DOHH2 (cell line): ENCODE measurements at regions not wholly inside any gene's neighbourhood (a gene's known extent, or its start where the extent isn't known, plus 50 kb on each side); places are given as distances from the start of the nearest gene placed in this dataset.

ENCODE experiments used
- H3F3A ChIP-seq: fragments of 200-600 bp; sonication (generic), shearing (Covaris generic); 2 replicates; pipeline ENCODE4 v1.6.0; 2016; ENCODE audit warnings: antibody characterized with exemption, mild to moderate bottlenecking; ENCODE audit not compliant: control insufficient read depth, insufficient read depth
- H3K27ac ChIP-seq: fragments of 200-600 bp; sonication (generic); 2 replicates; pipeline ENCODE4 v1.5.1; 2014; ENCODE audit warnings: low read depth, mild to moderate bottlenecking, low read length, moderate library complexity
- H3K27me3 ChIP-seq: fragments of 200-600 bp; sonication (generic); 2 replicates; pipeline ENCODE4 v1.6.1; 2014; ENCODE audit warnings: mild to moderate bottlenecking, low read length, mixed read lengths; ENCODE audit not compliant: control insufficient read depth
- H3K36me3 ChIP-seq: fragments of 200-600 bp; sonication (generic); 2 replicates; pipeline ENCODE4 v1.6.1; 2014; ENCODE audit warnings: mild to moderate bottlenecking, low read length, moderate library complexity, mixed read lengths; ENCODE audit not compliant: control insufficient read depth
- H3K4me1 ChIP-seq: fragments of 200-600 bp; sonication (generic); 2 replicates; pipeline ENCODE4 v1.6.1; 2014; ENCODE audit warnings: mild to moderate bottlenecking, low read length, mixed read lengths; ENCODE audit not compliant: control insufficient read depth
- H3K4me2 ChIP-seq: fragments of 200-600 bp; sonication (generic); 2 replicates; pipeline ENCODE4 v1.6.0; 2014; ENCODE audit warnings: mild to moderate bottlenecking, low read length, moderate library complexity
- H3K4me3 ChIP-seq: fragments of 200-600 bp; sonication (generic); 2 replicates; pipeline ENCODE4 v1.5.1; 2014; ENCODE audit warnings: mild to moderate bottlenecking, low read length, mixed read lengths
- H3K79me2 ChIP-seq: fragments of 200-600 bp; sonication (generic); 2 replicates; pipeline ENCODE4 v1.6.1; 2014; ENCODE audit warnings: mild to moderate bottlenecking, low read length, mixed read lengths; ENCODE audit not compliant: control insufficient read depth
- H3K9me2 ChIP-seq: fragments of 200-600 bp; sonication (generic); replicated peaks from 2 replicates; pipeline ENCODE4 v1.6.1; 2014; ENCODE audit warnings: mild to moderate bottlenecking, low read length, mixed read lengths; ENCODE audit not compliant: control insufficient read depth
- H3K9me3 ChIP-seq: fragments of 200-600 bp; sonication (generic); 2 replicates; pipeline ENCODE4 v1.6.1; 2014; ENCODE audit warnings: antibody characterized with exemption, low read length, mixed read lengths; ENCODE audit not compliant: control insufficient read depth, insufficient read depth
- H4K20me1 ChIP-seq: fragments of 200-600 bp; sonication (generic); 2 replicates; pipeline ENCODE4 v1.6.0; 2014; ENCODE audit warnings: low read depth, mild to moderate bottlenecking, antibody characterized with exemption, low read length, moderate library complexity; ENCODE audit not compliant: control insufficient read depth, insufficient read depth
- EZH2phosphoT487 ChIP-seq: fragments of 200-600 bp; sonication (generic); IDR thresholded peaks from 2 replicates; pipeline ENCODE4 v1.6.1; 2017; ENCODE audit warnings: borderline replicate concordance, mild to moderate bottlenecking, antibody characterized with exemption, low read length, moderate library complexity, mixed read lengths
- TF ChIP-seq, protein P1 (sequence below): fragments of 200-600 bp; sonication (generic); IDR thresholded peaks from one replicate; pipeline ENCODE4 v1.5.1; 2014; ENCODE audit warnings: antibody characterized with exemption, mild to moderate bottlenecking, low read depth, low read length; ENCODE audit not compliant: poor library complexity, severe bottlenecking

DNA sequence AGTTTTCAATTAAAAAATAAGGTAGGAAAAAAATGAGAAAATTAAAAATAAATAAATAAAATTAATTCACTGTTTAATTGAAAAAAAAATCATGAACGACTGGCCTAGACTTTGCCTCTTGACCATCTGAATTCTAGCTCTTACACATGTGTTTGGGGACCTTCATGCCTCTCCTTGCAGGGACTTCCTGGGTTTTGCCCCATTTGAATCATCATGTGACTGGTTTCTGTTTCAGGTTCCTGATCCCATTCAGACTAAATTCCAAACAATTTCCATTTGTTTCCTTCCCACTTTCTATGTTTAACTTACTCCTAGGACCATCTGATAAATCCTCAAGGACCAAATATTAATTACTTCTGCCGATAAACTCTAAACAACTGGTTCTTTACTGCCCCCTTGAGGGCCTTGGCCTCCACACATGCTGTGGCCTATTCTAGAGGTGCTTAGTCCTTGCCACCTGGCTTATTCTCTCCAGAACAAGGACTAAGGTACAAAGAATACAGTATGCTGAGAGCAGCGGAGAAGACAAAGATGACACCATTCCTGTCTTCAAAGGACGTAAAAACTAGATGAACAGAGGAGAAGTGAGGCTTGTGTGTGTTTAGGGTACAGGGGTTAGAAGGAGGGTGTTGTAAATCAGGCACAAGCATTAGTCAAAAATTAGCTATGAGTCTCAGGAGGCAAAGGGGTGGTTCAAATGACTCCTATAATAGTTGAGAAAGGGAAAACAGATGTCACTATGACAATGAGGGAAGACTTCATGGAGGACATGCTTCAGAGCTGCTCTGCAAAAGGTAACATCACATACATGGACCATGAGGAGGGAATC is 125.8 kb upstream of the AVPR1A start:
- H3K27ac ChIP-seq: no peak overlapping the region
- H3K36me3 ChIP-seq: no peaks in the 10 kb centered on the region
- H3K4me1 ChIP-seq: no peaks in the 10 kb centered on the region
- no peak overlapping the region for H3K4me2 ChIP-seq
- H3F3A ChIP-seq: no peaks in the 10 kb centered on the region
- H3K9me2 ChIP-seq: no peaks in the 10 kb centered on the region
- H3K27me3 ChIP-seq: no peaks in the 10 kb centered on the region
- no peaks in the 10 kb centered on the region for H4K20me1 ChIP-seq
- H3K4me3 ChIP-seq: 0 out of 2 replicates have a peak overlapping the region, but pooled peaks have one; percentile 11
- TF ChIP-seq, protein P1, sequence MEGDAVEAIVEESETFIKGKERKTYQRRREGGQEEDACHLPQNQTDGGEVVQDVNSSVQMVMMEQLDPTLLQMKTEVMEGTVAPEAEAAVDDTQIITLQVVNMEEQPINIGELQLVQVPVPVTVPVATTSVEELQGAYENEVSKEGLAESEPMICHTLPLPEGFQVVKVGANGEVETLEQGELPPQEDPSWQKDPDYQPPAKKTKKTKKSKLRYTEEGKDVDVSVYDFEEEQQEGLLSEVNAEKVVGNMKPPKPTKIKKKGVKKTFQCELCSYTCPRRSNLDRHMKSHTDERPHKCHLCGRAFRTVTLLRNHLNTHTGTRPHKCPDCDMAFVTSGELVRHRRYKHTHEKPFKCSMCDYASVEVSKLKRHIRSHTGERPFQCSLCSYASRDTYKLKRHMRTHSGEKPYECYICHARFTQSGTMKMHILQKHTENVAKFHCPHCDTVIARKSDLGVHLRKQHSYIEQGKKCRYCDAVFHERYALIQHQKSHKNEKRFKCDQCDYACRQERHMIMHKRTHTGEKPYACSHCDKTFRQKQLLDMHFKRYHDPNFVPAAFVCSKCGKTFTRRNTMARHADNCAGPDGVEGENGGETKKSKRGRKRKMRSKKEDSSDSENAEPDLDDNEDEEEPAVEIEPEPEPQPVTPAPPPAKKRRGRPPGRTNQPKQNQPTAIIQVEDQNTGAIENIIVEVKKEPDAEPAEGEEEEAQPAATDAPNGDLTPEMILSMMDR: peak; percentile 73
- TF ChIP-seq EZH2phosphoT487: no peak
- H3K79me2 ChIP-seq: no peaks in the 10 kb centered on the region
- H3K9me3 ChIP-seq: no peaks in the 10 kb centered on the region

DNA sequence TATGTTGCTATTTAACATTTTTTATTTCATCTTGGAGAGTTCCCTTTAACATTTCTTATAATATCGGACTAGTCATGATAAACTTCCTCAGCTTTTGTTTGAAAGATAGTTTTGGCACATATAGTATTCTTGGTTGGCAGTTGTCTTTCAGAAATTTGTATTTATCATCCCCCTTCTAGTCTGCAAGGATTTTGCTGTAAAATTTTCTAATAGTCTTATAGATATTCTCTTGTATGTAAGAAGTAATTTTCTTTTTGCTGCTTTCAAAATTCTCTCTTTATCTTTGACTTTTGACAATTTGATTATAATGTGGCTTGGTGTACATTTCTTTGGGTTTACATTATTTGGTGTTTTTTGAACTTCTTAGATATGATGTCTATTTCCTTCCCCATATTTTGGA is 116.0 kb upstream of the AVPR1A start:
- H4K20me1 ChIP-seq: no peaks in the 10 kb centered on the region
- no peaks in the 10 kb centered on the region for H3K27me3 ChIP-seq
- no peaks in the 10 kb centered on the region for H3F3A ChIP-seq
- no peaks in the 10 kb centered on the region for H3K9me3 ChIP-seq
- H3K4me3 ChIP-seq: no peak overlapping the region
- no peaks in the 10 kb centered on the region for H3K4me1 ChIP-seq
- no peak overlapping the region for H3K27ac ChIP-seq
- TF ChIP-seq, protein P1: no peak
- no peak for TF ChIP-seq EZH2phosphoT487
- no peaks in the 10 kb centered on the region for H3K79me2 ChIP-seq
- no peaks in the 10 kb centered on the region for H3K9me2 ChIP-seq
- no peak overlapping the region for H3K4me2 ChIP-seq
- H3K36me3 ChIP-seq: no peaks in the 10 kb centered on the region

DNA sequence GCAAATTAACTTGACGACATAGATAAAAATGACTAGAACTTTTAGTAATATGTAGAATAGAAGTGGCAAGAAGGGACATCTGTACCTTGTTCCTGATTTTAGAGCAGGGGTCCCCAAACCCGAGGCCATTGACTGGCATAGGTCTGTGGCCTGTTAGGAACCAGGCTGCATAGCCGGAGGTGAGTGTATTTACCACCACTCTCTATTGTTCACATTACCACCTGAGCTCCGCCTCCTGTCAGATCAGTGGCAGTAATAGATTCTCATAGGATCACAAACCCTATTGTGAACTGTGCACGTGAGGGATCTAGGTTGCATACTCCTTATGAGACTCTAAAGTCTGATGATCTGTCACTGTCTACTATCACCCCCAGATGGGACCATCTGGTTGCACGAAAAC is 113.6 kb upstream of the AVPR1A start:
- Histone ChIP-seq H3F3A (no peaks in the 10 kb centered on the region), H3K36me3 (no peaks in the 10 kb centered on the region), H3K9me2 (no peaks in the 10 kb centered on the region), H3K79me2 (no peaks in the 10 kb centered on the region), H3K9me3 (no peaks in the 10 kb centered on the region), H3K4me2 (no peak overlapping the region), H3K4me1 (no peaks in the 10 kb centered on the region), H3K4me3 (no peak overlapping the region), H4K20me1 (no peaks in the 10 kb centered on the region), H3K27me3 (no peaks in the 10 kb centered on the region), H3K27ac (no peak overlapping the region)
- TF ChIP-seq, protein P1: no peak
- TF ChIP-seq EZH2phosphoT487: no peak
